OCI-M1 (cell line): ENCODE measurements at regions not wholly inside any gene's neighbourhood (a gene's known extent, or its start where the extent isn't known, plus 50 kb on each side); places are given as distances from the start of the nearest gene placed in this dataset.

Experiments
- DNase-seq: peaks from one replicate; lab custom pipeline; 2025; lab: John Stamatoyannopoulos, UW

DNA sequence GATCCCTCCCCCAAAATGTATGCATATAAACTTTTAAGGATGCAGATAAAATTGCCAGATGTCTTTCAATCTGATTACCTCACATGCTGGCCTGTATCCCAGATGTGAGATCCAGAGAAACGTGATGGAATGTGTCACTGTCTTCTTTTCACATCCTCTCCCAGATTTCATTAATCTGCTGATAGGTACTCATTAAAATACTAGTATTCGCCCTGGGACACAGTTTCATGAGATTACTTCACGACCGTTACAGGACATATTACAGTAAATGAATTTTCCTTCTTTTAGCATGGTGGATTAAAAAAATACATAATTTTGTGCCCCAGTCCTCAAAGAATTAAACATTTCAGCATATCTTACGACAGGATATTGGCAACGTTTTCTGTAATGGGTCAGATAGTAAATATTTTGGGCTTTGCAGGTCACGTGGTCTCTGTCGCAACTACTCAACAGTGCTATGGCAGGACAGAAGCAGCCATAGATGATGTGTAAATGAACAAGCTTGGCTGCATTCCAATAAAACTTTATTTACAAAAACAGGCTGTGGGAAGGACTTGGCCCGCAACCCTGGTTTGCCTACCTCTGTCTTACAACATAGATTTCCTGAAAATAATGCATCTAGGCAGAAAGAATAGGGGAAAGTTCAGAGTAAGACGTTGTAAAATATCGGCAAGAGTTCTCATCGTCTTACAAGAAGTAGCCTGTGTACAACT lies 156.0 kb upstream of the DIO3 start:
- DNase-seq, result no peak

DNA sequence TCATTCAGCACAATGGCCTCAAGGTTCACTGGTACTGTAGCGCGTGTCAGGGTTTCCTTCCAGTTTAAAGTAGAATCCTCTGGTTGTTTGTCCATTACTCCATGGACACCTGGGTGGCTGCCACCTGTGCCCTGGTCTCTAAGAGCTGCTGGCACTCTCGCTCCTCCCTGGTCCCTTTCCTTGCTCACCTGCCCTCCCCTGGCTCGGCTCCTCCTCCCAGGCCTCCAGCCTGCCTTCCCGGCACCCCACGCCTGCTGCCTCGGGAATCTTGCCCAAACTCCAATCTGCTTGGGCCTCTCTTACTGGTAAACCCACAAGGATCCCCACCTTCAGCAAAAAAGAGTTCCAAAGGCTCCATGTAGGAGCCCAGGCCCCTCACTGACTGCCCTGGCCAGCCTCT lies 154.4 kb upstream of the DIO3 start:
- DNase-seq, result no peak

DNA sequence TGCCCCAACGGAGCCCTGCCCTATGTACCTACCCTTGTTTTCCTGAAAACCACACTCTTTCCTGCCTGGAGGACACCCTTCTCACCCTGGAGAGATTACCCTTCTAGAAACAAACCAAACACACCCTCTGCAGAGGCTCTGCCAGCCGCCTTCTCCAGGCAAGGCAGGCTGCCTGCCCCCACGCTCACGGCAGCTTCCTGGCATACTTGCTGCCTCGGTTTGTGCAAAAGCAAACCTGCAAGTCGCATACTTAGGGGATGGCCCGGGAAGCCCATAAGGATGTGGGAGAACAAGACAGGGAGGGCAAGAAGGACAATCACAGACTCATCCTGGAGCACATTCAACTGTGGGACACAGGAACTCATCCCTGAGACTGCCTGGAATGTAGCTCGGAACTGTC lies 154.0 kb upstream of the DIO3 start:
- DNase-seq, result no peak

DNA sequence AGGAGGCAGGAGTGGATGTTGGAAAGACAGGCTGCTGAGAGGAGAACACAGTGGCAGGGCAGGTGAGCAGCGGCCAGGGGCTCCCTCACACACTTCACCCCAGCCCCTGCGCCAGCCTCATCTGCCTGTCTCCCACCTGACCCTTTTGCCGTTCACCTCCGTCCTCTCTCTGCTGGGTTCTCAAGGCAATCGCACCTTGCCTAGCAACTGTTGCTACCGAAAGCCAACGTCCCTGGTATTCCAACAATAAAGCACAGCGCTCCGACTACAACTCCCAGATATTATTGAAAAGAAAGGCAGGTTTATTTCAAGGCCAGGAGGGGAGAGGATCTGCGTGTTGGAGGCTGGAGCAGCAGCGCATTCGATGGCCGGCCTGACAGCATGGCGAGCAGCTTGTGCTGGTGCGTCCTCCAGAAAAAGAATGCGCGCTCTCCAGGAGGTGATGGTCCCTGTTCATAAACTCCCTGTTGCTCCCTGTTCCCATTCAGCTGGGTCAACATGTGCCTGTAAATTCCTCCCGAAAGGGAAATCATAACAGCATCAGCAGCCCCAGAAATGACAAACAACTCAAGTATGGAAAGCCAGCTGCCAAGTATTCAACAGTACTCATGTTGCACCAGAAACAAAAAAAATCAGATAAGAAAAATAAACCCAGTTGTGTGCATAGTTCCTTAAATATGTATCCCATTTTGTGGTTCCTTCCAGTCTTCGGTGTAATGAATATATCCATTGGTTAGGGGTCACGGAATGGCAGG lies 153.0 kb upstream of the DIO3 start:
- no peak for DNase-seq

DNA sequence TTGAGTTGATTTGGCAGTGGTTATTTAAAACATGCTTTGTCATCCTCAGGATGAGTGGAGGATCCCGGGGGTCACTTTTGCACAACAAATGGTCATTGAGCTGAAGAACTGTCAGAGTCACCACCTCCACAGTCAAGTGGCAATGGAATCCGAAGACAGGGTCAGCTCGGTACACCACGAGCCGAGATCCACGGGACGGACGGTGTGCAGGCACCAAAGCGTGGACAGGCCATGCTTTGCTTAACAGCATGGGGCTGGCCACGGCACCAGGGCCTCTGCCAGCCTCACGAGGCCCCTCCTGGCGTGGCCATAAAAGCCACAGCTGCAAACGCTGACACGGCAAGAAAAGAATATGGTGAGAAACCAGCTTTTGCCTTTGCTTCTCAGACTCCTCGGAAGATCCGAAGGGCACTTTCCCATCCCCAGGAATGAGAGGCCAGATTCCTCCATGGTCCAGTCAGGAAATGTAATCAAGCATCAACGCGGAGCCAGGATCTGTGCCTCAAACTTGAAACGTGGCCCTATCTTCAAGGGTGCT lies 152.2 kb upstream of the DIO3 start:
- no peak for DNase-seq

DNA sequence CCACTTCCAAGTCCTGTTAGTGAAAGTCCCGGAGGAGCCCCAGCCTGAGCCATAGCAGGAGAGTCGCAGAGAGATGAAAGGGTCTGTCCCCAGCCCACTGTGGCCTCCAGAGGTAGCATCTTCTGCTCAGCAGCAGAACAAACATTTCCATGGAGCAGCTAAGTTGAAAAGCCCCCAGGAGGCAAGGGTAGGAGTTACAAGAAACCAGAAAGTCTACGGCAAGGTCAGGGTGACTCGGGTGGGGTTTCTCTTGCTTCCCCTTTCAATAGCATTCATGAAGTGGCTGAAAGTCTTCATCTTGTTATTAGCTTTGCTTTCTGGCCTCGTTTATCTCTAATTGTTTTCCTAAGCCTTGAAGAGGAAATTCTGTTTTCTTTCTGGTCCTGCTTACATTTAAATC lies 151.2 kb upstream of the DIO3 start:
- peak; percentile 0 for DNase-seq

DNA sequence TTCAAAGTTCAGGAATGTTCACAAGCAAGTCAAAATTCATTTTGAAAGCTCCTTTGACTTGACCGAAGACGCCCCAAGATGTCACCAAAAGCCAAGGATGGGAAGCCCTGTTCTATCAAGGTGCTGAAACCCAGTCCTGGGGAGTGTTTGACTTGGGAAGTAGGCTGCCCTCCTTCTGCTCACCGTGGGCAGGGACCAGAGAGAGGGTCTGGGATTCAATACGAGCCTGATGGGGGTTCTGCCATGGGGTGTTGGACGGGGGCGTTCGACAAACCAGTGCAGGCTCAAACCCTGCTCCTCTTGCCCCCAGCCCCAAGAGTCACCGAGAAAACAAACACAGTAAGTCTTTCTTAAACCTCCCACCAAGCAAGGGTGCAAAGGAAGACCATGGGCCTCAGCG lies 150.1 kb upstream of the DIO3 start:
- DNase-seq, result no peak

DNA sequence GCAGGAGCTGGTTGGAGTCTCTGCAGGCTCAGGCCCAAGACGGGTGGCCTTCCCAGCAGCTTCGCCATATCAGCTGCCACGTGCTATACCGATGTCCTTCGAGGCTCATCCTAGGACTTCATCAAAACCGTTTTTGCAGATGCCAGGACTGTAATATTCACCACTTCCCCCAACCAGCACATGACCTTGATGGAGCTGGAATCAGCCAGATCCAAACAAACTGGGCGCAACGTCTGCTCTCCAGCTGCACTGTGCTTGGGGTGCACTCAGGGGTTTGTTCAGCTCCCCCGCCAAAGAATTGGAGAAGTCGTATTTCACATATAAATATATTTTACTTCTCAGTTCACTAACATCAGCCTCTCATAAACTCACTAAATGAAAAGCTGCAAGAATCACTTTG lies 149.5 kb upstream of the DIO3 start:
- DNase-seq, result no peak

DNA sequence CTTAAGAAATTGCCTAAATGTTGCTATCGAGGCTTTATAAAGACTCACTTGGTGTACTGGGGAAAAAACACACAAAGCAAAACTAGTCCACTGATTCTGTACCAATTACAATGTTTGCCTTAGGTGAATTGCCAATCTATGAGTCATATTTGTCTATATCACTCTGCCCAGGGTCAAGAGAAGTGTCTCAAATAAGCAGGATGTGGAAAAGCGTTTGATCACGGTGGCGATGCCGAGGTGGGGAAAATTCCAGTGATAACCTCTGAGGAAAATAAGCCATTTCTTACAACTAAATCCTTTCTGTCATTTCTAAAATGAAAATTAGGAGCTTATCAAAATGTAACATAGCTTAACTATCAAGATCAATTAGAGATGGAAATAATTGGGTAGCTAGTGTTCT lies 148.6 kb upstream of the DIO3 start:
- DNase-seq, result no peak

DNA sequence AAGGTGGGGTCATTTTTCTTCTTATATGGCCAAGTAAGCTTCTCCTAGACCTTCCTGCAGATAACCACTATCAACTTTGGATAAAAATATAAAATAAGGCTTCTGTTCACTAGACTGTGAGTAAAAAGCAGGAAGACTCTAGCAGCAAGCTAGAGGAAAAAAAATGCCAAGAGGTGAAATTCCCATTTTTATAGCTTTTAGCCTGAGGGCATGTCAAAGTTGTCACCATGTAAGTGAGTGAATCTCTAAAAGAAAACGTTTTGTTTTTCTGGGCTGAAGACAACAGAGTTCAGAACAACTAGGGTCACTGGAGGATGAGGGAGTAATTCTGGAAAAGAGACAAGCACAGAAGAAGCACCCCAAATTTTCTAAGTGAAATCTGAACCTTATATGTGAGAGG lies 143.9 kb upstream of the DIO3 start:
- no peak for DNase-seq

DNA sequence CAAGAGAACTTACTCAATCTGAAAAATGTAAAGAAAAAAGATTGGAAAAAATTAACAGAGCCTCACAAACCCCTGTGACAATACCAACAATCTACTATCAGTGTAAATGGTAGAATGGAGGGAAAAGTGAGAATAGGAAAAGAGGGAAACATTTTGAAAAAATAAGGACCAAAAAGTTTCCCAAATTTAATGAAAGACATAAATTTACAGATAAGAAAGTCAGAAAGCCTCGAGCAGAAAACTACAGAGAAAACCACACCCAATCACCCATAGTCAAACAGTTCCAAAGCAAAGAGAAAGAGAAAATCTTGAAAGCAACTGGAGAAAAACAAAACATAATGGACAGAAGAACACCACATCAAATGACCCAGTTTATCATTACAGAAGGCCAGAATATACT lies 142.7 kb upstream of the DIO3 start:
- no peak for DNase-seq

DNA sequence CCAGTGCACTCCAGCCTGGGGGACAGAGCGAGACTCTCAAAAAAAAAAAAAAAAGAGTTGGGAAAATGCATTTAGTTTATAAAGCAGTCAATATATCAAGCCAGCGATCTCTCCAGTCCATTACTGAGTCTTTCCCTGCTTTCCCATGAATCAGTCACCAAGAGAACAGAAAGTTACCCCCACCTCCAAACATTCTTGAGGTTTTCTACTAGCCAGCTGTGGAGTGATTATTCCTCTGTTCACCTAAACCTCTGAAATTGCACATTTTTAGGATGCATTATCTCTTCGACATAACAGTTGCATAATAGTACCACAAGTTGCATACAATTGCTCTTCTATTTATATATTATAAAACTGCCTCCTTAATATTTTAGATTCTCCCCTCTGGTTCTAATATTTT lies 134.8 kb upstream of the DIO3 start:
- no peak for DNase-seq

DNA sequence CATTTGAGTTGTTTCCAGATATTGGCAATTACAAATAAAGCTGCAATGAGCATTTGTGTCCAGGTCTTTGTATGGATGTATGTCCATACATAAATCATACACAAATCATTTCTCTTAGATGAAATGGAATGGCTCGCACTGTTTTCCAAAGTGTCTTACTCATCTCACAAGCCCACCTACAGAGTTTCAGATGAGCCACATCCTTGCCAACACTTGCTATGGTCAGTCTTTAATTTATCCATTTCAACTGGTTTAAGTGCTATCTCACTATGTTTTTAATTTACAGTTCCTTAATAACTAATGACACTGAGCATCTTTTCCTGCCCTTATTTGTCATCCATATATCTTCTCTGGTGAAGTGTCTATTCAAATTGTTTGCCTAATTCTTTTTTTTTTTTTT lies 132.9 kb upstream of the DIO3 start:
- no peak for DNase-seq

DNA sequence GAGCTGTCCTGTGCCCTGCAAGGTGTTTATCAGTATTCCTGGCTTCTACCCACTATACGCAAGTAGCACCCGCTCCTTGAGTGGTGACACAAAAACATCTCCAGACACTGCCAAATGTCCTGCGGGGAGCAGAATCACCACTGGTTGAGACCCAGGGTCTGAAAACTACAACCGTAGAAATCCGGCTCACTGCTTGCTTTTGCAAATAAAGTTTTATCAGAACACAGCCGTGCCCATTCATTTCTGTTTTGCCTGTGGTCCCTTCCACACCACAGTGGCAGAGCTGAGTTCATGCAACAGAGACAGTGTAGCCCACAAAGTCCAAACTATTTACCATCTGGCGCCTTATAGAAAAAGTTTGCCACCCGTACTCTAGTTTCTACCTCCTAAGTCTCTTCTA lies 125.7 kb upstream of the DIO3 start:
- no peak for DNase-seq

DNA sequence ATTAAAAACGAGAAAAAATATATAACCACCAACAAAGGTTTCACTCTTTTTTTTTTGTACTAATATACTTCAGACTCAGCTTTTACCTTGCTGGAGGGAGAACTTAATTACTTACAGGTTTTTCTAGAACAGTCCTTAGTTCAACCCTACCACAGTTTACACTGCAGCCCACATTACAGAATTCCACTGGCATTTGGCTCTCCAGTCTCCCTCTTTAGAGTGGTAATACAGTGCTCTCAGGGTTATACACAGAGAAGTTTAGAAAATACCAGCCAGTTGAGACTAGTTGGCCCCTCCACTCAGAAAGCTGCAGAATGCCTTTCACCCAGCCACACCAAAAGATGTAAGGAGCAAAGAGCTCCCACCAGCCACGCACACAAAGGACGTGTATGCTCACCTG lies 122.3 kb upstream of the DIO3 start:
- no peak for DNase-seq

DNA sequence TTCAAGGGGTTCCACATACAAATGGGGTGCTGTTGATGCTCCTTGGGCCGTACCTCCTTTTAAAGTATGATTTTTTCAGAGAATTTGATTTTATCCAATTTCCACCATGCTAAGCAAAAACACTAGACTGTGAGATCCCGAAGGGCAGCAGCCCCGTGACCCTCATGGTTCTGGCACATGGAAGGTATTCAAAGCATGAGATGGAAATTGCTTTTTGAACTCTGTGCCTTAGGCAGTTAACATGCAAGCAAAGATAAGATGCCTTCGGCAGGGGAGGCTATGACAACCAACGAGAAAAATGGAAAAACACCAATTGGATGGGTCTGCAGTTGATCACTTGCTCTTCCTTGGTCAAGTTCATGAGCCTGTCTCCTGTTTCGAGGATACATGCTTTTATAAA lies 120.8 kb upstream of the DIO3 start:
- no peak for DNase-seq

DNA sequence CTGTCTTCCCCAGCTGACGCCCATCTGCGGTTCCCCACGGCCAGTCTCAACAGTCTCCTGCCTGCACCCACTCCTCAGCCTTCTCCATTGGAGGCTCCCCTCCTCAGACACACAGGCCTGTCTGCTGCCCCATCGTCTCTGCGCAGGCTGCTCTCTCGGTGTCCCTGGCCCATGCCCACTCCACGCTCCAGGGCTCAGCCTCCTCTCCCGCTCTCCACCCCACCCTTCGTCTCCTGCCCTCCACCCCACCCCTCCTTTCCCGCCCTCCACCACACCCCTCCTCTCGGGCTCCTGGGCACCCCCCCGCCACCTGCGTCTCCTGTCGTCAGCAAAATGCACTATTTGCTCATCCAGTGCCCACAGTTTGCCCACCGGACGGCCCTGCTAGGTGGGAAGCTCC lies 119.6 kb upstream of the DIO3 start:
- no peak for DNase-seq

DNA sequence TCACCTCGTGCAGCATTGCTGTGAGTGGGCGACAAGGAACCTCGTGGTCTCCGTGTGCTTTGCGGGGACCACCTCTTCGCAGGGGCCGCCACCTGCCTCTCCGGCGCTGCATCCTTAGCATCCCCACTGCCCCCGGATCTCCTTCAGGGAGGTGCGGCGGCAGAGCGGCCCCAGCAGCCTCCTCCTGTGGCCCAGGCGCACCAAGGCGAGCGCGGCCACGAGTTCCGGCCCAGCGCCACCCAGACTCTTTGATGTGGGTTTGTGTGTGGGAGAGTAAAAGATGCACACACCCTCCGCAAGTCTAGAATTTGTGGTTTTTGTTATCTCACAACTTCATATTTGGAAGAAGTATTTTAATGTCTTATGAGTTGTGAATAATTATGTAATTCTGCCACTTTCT lies 118.8 kb upstream of the DIO3 start:
- DNase-seq, result peak; percentile 83

DNA sequence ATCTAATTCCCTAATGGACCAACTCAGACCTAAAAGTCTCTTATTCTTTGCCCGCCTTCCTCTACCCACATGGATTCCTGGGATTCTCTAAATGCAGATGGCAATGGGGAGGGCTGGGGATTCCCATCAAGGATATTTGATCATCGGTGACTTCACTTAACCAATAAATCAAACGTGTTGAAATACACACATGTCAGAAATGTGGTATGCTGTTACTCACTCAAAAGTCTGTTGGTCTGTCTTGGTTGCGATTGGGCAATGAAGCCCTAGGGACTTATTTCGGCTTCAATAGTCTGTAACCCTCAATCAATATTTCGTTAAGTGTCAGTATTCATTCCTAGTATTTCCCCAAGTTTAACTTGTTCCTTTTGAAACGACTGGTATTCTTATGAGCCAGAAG lies 117.2 kb upstream of the DIO3 start:
- DNase-seq, result no peak

DNA sequence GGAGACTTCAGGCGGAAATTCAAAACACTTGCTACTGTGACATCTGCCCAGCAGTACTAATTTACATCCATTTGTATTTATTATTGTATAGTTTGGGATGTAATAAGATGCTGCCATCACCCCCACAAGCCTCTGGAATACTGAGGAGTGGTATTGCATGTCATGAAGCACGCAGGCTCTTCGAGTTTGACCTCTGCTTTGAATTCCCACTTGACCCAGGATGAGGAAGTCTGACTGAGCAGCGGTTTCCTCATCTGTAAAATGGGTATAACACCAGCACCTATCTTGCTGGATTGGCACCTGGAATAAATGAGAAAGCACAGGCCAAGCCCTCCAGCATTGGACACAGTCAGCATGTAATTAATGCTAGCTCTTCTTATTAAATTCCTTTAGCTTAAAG lies 116.0 kb upstream of the DIO3 start:
- no peak for DNase-seq

DNA sequence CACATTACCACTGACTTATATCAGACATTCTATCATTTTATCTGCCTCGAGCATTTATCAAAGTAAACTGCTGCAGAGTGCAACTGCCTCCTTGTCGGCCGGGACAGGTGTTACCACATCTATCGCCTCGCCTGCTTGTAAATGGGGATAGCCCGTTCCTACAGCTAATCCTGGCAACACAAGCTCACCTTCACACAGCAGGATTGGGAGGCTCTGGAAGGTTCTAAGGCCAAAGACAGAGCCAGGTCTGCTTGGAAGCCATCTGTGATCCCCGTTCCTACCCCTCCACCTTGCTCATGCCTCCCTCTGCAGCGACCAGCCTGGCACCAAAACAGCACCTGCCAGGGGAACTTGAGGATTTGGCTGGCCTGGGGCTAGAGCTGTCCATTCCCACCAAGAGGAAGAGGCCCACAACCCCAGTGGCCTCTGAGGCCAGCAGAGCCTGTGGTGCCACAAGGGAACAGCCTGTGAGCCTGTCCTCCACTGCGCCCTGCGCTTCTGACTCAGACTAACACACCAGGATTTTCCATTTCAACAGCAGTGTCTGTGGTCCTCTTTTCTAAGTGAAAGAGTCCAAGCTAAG lies 114.8 kb upstream of the DIO3 start:
- DNase-seq, result no peak

DNA sequence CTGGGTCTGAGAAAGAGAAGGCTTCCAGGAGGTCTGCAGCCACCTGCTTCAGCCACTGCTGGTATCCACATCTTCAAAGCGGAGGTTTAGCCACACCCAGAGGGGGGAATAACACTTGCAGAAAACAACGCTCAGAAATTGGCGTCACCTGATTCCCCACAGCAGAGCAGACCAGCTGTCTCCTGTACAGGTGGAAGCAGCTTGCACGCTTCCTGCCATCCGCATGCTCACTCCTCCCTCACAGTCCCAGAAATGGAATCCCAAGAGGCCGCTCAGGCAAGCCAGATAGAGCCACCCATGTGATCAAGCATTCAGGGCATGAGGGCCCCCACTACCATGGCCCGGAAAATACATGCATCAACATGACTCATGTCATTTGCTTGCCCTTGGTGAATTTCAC lies 112.2 kb upstream of the DIO3 start:
- no peak for DNase-seq

DNA sequence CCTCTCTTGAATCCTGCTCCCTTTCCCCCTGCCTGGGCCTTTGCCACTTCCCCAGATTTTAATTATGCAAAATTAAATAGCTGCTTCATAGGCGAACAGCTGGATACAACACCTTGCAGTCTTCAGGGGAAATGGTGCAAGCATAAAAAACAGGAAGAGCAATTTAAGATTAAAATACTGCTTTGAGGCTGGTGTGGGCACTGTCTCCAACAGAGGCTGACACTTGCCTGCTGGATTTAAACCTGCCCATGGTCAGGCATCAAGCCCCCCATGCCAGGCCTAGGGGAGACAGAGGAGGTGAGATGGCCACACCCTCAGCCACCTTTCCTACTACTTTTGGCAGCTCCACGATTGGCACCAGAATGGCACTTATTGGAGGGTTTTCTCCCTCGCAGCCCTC lies 110.1 kb upstream of the DIO3 start:
- DNase-seq, result no peak
